A673 (cell line): ENCODE measurements at regions not wholly inside any gene's neighbourhood (a gene's known extent, or its start where the extent isn't known, plus 50 kb on each side); places are given as distances from the start of the nearest gene placed in this dataset.

Source experiments
- BruUV-seq: library from RNA; stranded (reverse); fragments of 400-500 nt; replicated peaks from 2 replicates; lab custom pipeline; 2021; lab: Mats Ljungman, UMichigan
- CTCF ChIA-PET: fragments of 300-600 bp; sonication (Branson Sonifier 250); formaldehyde crosslinking; loops from one replicate; lab custom pipeline; 2022; ENCODE audit warnings: antibody characterized with exemption; lab: Charles Lee
- POLR2A ChIA-PET: fragments of 300-600 bp; sonication (Branson Sonifier 250); formaldehyde crosslinking; loops from one replicate; lab custom pipeline; 2022; ENCODE audit warnings: antibody characterized with exemption; ENCODE audit not compliant: low non-redundant PET; lab: Charles Lee
- DNase-seq: peaks from one replicate; pipeline ENCODE4 v3.0.0-alpha.2; 2015; ENCODE audit warnings: low spot score
- H3K27ac ChIP-seq: fragments of 200-600 bp; sonication (generic); 2 replicates; pipeline ENCODE4 v1.5.1; 2016; ENCODE audit warnings: mixed run types, low read depth, mild to moderate bottlenecking, mixed read lengths, antibody characterized with exemption, low read length; ENCODE audit not compliant: poor library complexity, severe bottlenecking
- H3K27me3 ChIP-seq: fragments of 200-600 bp; sonication (generic); replicated peaks from 2 replicates; pipeline ENCODE4 v1.6.1; 2017; ENCODE audit warnings: mixed run types, low read depth, mild to moderate bottlenecking, mixed read lengths, antibody characterized with exemption, low read length; ENCODE audit not compliant: insufficient read depth, poor library complexity
- H3K36me3 ChIP-seq: fragments of 200-600 bp; sonication (generic); 2 replicates; pipeline ENCODE4 v1.6.1; 2016; ENCODE audit warnings: mixed run types, mild to moderate bottlenecking, mixed read lengths, antibody characterized with exemption, low read length; ENCODE audit not compliant: insufficient read depth, poor library complexity, severe bottlenecking
- H3K4me1 ChIP-seq: fragments of 200-600 bp; sonication (generic); 2 replicates; pipeline ENCODE4 v1.6.1; 2017; ENCODE audit warnings: mixed run types, mild to moderate bottlenecking, mixed read lengths, antibody characterized with exemption, low read length; ENCODE audit not compliant: insufficient read depth, poor library complexity, severe bottlenecking
- H3K4me3 ChIP-seq: fragments of 200-600 bp; sonication (generic); 2 replicates; pipeline ENCODE4 v1.5.1; 2016; ENCODE audit warnings: low read depth, mixed run types, mild to moderate bottlenecking, mixed read lengths, low read length; ENCODE audit not compliant: poor library complexity, severe bottlenecking
- H3K9me3 ChIP-seq: fragments of 200-600 bp; sonication (generic); 2 replicates; pipeline ENCODE4 v1.6.1; 2016; ENCODE audit warnings: mixed run types, low read depth, mild to moderate bottlenecking, mixed read lengths, antibody characterized with exemption, low read length; ENCODE audit not compliant: poor library complexity, severe bottlenecking
- EZH2 ChIP-seq: fragments of 200-600 bp; sonication (generic); IDR thresholded peaks from 2 replicates; pipeline ENCODE4 v1.6.1; 2017; ENCODE audit warnings: borderline replicate concordance, low read depth, mild to moderate bottlenecking, mixed read lengths, antibody characterized with exemption, low read length; ENCODE audit not compliant: poor library complexity, severe bottlenecking
- intact Hi-C: fragments of 100-400 bp; cut with micrococcal nuclease; formaldehyde crosslinking; loops from one replicate; pipeline ENCODE4 v1.10.0; 2022; ENCODE audit not compliant: unreplicated experiment
- TF ChIP-seq, protein P1 (sequence below): fragments of 300-800, 200-600 bp; sonication (generic); conservative IDR thresholded peaks from 2 replicates; pipeline ENCODE4 v1.5.1; 2017; ENCODE audit warnings: low read depth, mild to moderate bottlenecking, antibody characterized with exemption, low read length, moderate library complexity, mixed read lengths

DNA sequence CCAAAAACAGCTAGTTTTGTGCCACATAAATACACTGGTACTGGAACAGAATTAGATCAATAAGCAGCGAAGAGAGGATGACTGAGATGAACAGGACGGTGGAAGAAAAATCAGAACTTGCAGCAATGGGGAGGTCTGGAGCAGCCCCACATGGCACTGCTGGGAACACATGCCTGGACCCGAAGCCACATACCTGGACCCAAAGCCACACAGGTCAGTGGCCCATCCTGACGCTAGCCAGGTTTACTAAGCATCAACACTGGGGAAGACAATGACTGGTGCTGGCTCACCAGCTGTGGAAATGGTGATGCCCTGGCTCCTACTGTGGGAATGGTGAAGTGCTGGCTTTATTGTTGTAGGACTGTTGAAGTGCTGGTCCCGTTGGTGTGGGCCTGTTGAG lies 139.7 kb upstream of the IRX4 start:
- H3K27ac ChIP-seq, result no peak overlapping the region
- intact Hi-C loops, result no loop called here
- no peaks in the 10 kb centered on the region for H3K4me1 ChIP-seq
- no TSS peak for BruUV-seq
- H3K36me3 ChIP-seq, result no peaks in the 10 kb centered on the region
- ChIA-PET CTCF (no interaction called here), POLR2A (no interaction called here)
- no peak for DNase-seq
- peaks cover 43% of the 10 kb centered on the region for H3K27me3 ChIP-seq
- TF ChIP-seq, protein P1, sequence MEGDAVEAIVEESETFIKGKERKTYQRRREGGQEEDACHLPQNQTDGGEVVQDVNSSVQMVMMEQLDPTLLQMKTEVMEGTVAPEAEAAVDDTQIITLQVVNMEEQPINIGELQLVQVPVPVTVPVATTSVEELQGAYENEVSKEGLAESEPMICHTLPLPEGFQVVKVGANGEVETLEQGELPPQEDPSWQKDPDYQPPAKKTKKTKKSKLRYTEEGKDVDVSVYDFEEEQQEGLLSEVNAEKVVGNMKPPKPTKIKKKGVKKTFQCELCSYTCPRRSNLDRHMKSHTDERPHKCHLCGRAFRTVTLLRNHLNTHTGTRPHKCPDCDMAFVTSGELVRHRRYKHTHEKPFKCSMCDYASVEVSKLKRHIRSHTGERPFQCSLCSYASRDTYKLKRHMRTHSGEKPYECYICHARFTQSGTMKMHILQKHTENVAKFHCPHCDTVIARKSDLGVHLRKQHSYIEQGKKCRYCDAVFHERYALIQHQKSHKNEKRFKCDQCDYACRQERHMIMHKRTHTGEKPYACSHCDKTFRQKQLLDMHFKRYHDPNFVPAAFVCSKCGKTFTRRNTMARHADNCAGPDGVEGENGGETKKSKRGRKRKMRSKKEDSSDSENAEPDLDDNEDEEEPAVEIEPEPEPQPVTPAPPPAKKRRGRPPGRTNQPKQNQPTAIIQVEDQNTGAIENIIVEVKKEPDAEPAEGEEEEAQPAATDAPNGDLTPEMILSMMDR, result no peak
- TF ChIP-seq EZH2, result no peak
- no peaks in the 10 kb centered on the region for H3K9me3 ChIP-seq
- no peak overlapping the region for H3K4me3 ChIP-seq

DNA sequence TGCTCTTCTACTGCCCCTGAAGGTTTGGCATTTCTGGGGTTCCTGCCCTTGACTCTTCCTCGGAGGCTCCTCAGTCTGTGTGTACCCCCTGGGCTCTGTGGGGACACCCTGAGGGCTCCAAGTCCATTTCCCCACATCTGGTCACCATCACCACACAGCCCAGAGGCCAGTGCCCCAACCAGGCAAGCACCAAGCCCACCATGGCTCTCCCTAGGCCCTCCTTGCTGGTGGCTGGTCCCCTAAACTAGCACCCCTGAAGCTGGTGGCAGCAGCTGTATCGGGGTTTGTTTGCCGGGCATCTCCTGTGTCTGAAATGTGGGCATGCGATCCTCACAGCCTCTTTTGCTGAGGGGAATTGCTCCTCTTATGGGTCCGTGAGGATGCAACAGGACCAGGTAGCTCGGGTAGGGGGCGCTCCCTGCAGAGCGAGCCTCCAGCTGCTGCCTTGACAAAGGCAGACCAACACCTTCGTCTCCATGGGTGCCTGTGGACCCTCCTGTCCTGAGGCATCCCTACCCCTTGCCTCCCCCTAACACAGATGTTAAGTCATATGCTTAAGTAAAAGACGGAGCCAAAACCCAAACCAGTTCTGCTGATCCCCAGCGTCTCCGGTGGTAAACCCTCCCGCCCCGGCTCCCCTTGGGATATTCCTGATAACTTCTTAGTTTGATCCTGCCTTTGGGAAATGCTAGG lies 138.9 kb upstream of the IRX4 start:
- no peaks in the 10 kb centered on the region for H3K9me3 ChIP-seq
- H3K27ac ChIP-seq, result no peak overlapping the region
- TF ChIP-seq, protein P1, result no peak
- TF ChIP-seq EZH2, result no peak
- DNase-seq, result no peak
- H3K4me1 ChIP-seq, result no peaks in the 10 kb centered on the region
- no TSS peak for BruUV-seq
- no peaks in the 10 kb centered on the region for H3K36me3 ChIP-seq
- intact Hi-C loops, result no loop called here
- CTCF ChIA-PET, result no interaction called here
- peaks cover 37% of the 10 kb centered on the region for H3K27me3 ChIP-seq
- no peak overlapping the region for H3K4me3 ChIP-seq
- POLR2A ChIA-PET, result no interaction called here

DNA sequence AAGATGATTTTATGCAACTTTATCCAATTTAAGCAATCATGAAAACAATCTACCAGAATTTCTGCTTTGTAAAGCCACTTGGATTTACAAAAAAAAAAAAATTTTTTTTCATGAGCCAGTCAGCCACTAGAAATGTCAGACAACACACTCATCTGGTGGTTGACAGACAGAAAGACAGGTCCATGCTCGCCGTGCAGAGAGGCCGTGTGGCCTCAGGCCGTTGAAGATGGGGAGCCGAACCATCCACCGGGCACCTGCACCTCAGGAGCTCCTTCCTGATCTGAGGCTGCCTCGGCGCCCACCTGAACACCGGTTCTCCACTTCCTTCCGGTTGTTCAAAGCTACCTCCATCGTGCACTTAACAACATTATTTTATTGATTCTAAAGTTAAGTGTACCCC lies 138.0 kb upstream of the IRX4 start:
- TF ChIP-seq EZH2, result no peak
- TF ChIP-seq, protein P1, result no peak
- no peak for DNase-seq
- H3K4me1 ChIP-seq, result no peaks in the 10 kb centered on the region
- no peaks in the 10 kb centered on the region for H3K9me3 ChIP-seq
- H3K27ac ChIP-seq, result no peak overlapping the region
- H3K27me3 ChIP-seq, result peaks cover 33% of the 10 kb centered on the region
- no TSS peak for BruUV-seq
- POLR2A ChIA-PET, result no interaction called here
- CTCF ChIA-PET, result no interaction called here
- H3K4me3 ChIP-seq, result no peak overlapping the region
- intact Hi-C loops, result no loop called here
- no peaks in the 10 kb centered on the region for H3K36me3 ChIP-seq
